ENCODE measurements at regions not wholly inside any gene's neighbourhood (a gene's known extent, or its start where the extent isn't known, plus 50 kb on each side); places are given as distances from the start of the nearest gene placed in this dataset.

GRCh38 chrX:110966839-110967238 is 129.2 kb upstream of the PAK3 start:
- no peaks in the 10 kb centered on the region for H3K9me3 ChIP-seq (replicated peaks in 1 of 3)
- no peak for DNase-seq
- H3K27me3 ChIP-seq = peaks cover 15% of the 10 kb centered on the region
- intact Hi-C loops (cut with DNase I) = no loop called here
- H3K4me1 ChIP-seq (replicated peaks in 1 of 2) = no peaks in the 10 kb centered on the region
- H3K36me3 ChIP-seq (replicated peaks in 1 of 2) = no peaks in the 10 kb centered on the region
- TF ChIP-seq CTCF (IDR thresholded peaks at IDR 0.05) = no peak
- TF ChIP-seq POLR2A (IDR thresholded peaks at IDR 0.05) = no peak
- no peak overlapping the region for H3K27ac ChIP-seq
- H3K4me3 ChIP-seq = no peak overlapping the region
- 68 to 76% (median 75%) methylated on average over 1 of the region's 1 CpG for WGBS, 4 donors

- no peak for TF ChIP-seq POLR2A (IDR thresholded peaks at IDR 0.05)
- DNase-seq = no peak
- intact Hi-C loops (cut with DNase I) = no loop called here
- Histone ChIP-seq H3K27me3 (peaks cover 15% of the 10 kb centered on the region), H3K4me3 (no peak overlapping the region), H3K9me3 (replicated peaks in 1 of 3) (no peaks in the 10 kb centered on the region), H3K36me3 (replicated peaks in 1 of 2) (no peaks in the 10 kb centered on the region), H3K27ac (no peak overlapping the region), H3K4me1 (replicated peaks in 1 of 2) (no peaks in the 10 kb centered on the region)
- 67 to 84% (median 79%) methylated on average over 1 of the region's 1 CpG for WGBS, 4 donors
These were observed 129.9 kb upstream of the PAK3 start for GRCh38 chrX:110966091-110966454.

- no peak for DNase-seq
- Histone ChIP-seq H3K9me3 (replicated peaks in 1 of 3) (no peaks in the 10 kb centered on the region), H3K4me1 (replicated peaks in 1 of 2) (no peaks in the 10 kb centered on the region), H3K27me3 (peaks cover 15% of the 10 kb centered on the region), H3K27ac (no peak overlapping the region), H3K36me3 (replicated peaks in 1 of 2) (no peaks in the 10 kb centered on the region), H3K4me3 (no peak overlapping the region)
- intact Hi-C loops (cut with DNase I) = no loop called here
- TF ChIP-seq CTCF (IDR thresholded peaks at IDR 0.05) (no peak), POLR2A (IDR thresholded peaks at IDR 0.05) (no peak)
- WGBS, 4 donors = 67 to 79% (median 76%) methylated on average over 4 of the region's 4 CpGs
These were observed 130.4 kb upstream of the PAK3 start for GRCh38 chrX:110965409-110966090.

- H3K9me3 ChIP-seq (replicated peaks in 1 of 3) = no peaks in the 10 kb centered on the region
- TF ChIP-seq POLR2A (IDR thresholded peaks at IDR 0.05) = no peak
- TF ChIP-seq CTCF (IDR thresholded peaks at IDR 0.05) = no peak
- no peak overlapping the region for H3K27ac ChIP-seq
- no peak overlapping the region for H3K4me3 ChIP-seq
- intact Hi-C loops (cut with DNase I) = no loop called here
- H3K4me1 ChIP-seq (replicated peaks in 1 of 2) = no peaks in the 10 kb centered on the region
- 67 to 76% (median 72%) methylated on average over 1 to 4 of the region's 4 CpGs; no CpG with 5 or more reads in 1 of the 4 donors for WGBS, 4 donors
- DNase-seq = no peak
- no peaks in the 10 kb centered on the region for H3K36me3 ChIP-seq (replicated peaks in 1 of 2)
- H3K27me3 ChIP-seq = peaks cover 11% of the 10 kb centered on the region
These were observed 131.2 kb upstream of the PAK3 start for GRCh38 chrX:110964786-110965185.

GRCh38 chrX:110962451-110962850 is 133.5 kb upstream of the PAK3 start:
- TF ChIP-seq CTCF (IDR thresholded peaks at IDR 0.05) = no peak
- no peak for TF ChIP-seq POLR2A (IDR thresholded peaks at IDR 0.05)

More at GRCh38 chrX:110962451-110962850, 133.5 kb upstream of the PAK3 start:
- no peaks in the 10 kb centered on the region for H3K9me3 ChIP-seq (replicated peaks in 1 of 3)
- 72 to 86% (median 73%) methylated on average over 2 of the region's 2 CpGs for WGBS, 4 donors
- H3K4me3 ChIP-seq = no peak overlapping the region
- no peak overlapping the region for H3K27ac ChIP-seq
- no peak for DNase-seq
- intact Hi-C loops (cut with DNase I) = no loop called here
- H3K36me3 ChIP-seq (replicated peaks in 1 of 2) = no peaks in the 10 kb centered on the region
- H3K4me1 ChIP-seq (replicated peaks in 1 of 2) = no peaks in the 10 kb centered on the region
- H3K27me3 ChIP-seq = peaks cover 11% of the 10 kb centered on the region

Data from adrenal gland (tissue), 9 donors.